NCI-H526 treated with DMSO at 0.1 percent for 48 hours (cell line): ENCODE measurements at regions not wholly inside any gene's neighbourhood (a gene's known extent, or its start where the extent isn't known, plus 50 kb on each side); places are given as distances from the start of the nearest gene placed in this dataset.

ENCODE experiments used
- DNase-seq: peaks from one replicate; lab custom pipeline; 2025; lab: John Stamatoyannopoulos, UW

DNA sequence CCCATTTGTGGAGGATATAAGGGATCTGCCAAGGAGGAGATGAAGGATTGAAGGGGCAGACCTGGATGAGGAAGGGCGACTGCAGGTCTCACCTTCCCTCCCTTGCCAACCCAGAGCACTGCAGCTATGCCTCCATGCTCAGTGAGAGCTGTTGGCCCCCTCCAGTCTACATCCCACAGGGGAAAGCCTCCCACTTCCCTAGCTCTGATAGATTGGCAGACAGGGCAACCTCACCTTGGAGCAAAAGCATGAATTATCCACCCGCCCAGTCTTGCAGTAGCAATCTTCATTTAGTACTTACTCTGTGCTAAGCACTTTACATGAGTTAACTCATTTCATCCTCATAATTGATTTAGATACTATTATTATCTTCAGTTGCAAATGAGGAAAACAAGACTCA is 70.4 kb upstream of the SMNDC1 start:
- no peak for DNase-seq

DNA sequence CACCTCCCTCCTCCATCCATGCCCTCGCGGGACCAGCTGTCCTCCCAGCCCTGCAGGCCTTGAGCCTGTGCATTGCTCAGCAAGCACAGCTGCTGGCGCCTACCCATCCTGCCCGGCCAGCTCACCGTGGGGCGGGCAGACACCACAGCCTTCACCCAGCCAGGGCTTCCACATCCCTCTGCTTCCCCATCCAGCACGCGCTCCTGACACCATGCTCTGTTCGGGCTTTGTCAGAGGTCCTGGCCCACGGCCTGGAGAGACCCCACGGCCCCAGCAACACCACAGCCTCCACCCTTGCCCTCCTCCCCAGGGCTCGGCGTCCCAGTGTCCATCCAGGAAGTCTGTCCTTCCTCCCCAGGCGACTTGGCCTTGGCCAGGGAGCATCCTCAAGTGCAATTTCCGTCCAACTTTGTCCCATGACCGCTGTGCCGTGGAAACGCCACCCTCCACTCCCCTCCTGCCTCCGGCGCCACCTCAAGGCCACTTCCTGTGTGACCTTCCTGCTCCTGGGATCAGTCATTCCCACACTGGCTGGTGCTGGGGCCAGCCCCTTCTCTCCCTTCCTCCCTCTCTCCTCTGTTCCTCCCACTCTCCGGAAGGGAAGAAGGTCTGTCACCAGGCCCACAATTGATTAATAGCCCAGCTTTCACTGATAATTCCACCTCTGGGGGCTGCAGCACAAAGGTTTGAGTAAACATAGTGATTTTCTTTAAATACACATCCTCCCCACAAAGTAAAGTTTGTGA is 71.5 kb upstream of the SMNDC1 start:
- DNase-seq, result no peak

DNA sequence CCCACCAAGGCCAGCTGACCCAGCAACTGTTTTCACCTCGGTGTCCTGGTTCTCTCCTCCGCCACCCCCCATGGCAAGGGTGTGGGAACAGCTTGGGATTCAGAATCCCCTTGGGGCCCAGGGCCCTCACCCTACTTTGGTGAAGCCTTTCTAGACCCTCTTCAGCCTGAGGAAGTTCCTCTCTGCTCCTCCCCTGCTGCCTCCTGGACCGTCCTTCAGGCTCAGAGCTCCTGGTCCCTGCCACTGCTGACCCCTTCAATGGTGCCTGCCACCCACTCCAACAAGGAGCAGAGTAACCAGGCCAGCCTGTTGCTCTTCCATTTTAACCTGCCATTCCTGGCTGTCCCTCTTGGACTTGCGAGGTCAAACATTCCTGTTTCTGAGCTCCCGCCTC is 72.0 kb upstream of the SMNDC1 start:
- no peak for DNase-seq

DNA sequence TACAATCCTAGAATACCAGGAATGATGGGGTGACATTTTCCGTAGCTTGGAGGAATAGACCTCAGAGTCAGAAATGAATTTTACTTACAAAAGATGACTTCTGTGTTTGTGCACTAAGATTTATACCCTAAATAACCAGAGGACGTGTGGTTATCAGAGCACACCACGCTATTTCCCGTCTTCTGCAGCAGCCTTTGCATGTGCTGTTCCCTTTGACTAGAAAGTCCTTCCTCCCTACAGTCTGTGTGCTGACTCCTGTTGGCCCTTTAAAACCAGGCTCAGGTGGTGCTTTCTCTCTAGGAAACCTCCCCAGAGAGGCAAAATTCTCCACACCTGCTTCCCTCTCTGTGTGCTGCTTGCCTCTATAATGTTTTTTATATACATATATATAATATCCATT is 73.3 kb upstream of the SMNDC1 start:
- DNase-seq, result no peak

DNA sequence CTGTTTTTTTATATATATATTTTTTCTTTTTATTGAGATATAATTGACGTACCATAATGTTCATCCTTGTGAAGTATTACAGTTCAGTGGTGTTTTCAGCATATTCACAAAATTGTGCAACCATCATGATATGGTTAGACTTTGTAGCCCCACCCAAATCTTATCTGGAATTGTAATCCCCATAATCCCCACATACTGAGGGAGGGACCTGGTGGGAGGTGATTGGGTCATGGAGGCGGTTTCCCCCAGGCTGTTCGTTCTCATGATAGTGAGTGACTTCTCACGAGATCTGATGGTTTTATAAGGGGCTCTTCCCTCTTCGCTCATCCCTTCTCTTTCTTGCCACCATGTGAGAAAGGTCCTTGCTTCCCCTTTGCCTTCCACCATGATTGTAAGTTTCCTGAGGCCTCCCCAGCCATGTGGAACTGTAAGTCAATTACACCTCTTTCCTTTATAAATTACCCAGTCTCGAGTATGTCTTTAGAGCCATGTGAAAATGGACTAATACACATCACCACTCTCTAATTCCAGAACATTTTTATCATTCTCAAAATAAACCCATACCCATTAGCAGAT is 73.9 kb upstream of the SMNDC1 start:
- no peak for DNase-seq

DNA sequence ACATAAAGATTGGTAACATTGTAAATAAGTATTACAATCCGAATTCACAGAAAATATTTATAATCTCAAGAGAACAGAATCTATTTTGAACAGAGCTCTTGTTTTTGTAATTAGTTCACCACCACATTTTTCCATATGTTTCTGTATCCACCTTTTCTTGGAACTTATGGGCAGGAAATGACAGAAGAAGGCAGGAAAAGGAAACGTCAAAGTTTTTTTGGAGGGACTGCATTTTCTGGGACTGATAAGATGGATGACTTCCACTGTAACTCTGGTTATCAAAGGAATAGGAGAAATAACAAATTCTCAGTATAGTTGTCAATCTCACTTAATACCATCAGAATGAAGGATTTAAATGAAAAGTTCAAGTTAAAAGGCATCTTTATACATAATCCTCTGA is 75.1 kb upstream of the SMNDC1 start:
- DNase-seq, result no peak

DNA sequence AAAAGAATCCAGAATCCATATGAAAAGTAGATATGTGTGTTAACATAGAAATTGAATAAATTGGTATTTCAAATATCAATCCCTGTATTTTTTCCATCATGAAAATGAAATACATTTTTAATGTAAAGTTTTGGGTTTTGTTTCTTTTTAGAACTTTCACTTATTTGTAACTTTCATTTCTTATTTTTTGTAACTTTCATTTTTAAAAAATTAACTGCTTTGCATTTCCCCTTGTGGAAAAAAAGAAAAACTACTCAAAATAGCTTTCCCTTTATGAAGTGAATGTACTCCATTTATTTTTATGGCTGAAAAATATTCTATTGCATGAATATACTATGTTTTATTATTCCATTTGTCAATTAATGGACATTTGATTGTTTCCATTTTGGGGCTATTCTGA is 75.6 kb upstream of the SMNDC1 start:
- no peak for DNase-seq

DNA sequence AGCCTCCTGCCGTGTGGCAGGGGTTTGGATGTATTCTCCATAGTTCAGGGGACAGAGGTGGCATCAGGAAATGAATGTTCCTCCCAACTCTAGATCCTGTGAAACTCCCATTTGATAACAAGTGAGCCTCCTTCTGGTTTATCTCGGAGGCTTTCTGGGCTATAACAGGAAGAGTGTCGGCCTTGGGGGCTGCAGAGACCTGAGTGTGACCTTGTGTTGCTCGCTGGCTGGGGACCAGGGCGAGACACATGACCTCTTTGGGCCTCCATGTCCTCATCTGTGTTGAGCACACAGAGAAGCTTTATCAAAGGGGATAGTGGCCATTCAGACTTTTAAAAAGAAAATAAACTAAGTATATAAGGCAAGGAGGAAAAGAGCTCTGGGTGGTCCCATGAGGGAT is 78.0 kb upstream of the SMNDC1 start:
- no peak for DNase-seq

DNA sequence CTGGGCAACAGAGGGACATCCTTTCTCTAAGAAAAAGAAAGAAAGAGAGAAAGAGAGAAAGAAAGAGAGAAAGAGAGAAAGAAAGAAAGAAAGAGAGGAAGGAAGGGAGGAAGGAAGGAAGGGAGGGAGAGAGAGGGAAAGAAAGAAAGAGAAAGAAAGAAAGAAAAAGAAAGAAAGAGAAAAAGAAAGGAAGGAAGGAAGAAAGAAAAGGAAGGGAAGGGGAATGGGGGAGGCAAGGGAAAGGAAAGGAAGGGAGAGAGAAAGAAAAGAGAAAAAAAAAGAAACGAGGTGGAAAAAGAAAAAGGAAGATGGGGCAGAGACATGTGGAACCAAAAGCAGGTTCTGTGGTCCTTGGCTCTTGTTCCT is 82.9 kb upstream of the SMNDC1 start:
- DNase-seq, result no peak

DNA sequence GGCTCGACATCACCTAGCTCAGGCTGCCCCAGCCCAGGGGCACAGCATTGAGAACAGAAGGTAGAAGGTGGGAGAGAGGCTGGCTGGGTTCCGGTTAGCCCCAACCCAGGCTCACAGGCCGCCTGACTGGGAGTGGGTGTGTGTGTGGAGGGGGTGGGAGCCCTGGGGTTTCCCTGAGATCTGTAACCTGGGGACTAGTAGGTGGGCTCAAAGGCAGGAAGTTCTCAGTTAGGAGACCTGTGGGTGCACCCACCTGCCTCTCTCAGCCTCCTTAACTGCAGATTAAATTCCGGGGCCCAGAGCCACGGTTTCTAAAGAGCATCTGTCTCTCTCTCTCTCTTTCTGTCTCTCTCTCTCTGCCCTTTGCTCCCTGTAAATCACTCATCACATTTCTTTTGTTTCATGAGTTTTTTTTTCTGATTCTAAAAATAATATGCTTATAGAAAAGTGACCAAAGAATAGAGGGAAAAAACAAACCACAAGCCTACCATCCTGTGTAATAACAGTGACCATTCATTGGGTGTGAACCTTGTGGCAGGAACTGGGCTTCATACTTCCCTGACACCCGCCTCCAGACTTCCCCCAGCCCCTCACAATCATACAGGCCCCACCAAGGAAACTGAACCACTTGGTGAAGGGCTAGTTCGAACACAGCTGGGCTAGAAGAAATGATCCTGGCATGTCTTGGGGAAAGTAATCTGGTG is 83.4 kb upstream of the SMNDC1 start:
- DNase-seq, result no peak

DNA sequence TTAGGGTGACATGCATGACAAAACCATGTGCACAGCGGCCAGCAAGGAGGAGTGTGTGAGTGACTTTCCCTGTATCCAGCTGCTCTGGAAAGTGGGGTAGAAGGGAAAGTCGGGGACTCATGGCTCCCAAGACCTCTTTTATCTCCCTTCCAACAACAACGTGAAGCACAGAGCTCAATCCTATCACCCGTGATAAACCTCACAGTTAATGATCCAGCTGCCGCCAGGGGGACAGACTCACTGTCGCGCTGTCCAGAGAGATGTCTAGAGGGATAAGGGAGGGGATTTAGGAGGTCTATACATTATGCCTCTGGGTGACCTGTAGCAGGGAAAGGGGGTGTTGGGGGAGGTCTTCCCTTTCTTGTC is 84.0 kb upstream of the SMNDC1 start:
- no peak for DNase-seq

DNA sequence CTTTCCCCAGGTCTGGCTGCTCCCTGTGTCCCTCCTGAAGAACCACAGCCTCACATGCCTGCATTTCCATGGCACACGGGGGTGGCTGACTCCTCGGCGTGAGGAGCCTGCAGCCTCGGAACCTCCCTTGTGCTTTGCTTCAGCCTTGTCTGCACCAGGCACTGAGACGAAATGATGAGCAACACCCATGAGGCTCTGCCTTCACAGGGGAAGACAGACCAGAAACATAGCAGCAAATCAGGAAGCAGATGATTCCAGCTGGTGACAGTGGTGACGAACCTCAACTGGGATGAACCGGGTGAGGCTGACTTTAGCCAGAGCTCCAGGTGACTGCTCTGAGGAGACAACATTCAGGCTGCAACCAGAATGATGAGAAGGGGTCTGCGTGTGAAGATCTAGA is 84.5 kb upstream of the SMNDC1 start:
- no peak for DNase-seq

DNA sequence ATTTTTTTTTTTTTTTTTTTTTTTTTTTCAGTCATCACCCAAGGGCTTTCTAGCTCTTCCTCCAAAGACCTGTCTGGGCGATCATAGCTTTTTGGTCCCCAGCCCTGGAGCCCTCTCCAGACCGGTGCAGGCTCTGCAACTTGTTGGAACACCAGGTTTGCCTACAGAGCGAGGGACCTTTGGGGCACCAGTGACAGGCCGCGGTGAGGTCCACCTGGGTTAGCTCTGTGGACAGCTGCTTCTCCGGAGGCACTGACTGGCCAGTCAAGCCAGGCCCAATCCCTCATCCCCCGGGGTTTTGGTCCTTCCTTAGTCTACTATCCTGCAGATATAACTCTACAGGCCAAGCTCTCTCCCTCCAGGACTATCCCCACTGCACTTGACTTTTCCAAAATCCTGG is 86.8 kb upstream of the SMNDC1 start:
- DNase-seq, result no peak

DNA sequence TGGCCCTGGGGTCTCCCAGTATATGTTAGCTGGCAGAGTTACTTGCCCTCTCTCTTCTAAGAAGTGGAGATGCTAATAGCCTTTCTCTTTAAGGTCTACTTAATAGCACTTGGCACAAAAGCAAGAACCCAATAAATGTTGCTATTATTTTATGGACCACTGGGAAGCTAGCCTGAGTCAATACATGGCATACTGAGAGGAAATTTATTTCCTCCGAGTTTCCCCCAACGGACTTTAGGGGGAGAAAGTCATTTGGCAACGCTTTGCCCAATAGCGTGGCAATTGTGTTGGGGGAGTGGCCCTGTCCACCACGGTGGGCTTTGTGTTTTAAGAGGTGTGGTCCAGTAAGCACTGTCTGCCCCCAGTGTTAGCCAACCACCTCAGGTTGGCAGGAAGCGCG is 87.4 kb upstream of the SMNDC1 start:
- DNase-seq, result no peak

DNA sequence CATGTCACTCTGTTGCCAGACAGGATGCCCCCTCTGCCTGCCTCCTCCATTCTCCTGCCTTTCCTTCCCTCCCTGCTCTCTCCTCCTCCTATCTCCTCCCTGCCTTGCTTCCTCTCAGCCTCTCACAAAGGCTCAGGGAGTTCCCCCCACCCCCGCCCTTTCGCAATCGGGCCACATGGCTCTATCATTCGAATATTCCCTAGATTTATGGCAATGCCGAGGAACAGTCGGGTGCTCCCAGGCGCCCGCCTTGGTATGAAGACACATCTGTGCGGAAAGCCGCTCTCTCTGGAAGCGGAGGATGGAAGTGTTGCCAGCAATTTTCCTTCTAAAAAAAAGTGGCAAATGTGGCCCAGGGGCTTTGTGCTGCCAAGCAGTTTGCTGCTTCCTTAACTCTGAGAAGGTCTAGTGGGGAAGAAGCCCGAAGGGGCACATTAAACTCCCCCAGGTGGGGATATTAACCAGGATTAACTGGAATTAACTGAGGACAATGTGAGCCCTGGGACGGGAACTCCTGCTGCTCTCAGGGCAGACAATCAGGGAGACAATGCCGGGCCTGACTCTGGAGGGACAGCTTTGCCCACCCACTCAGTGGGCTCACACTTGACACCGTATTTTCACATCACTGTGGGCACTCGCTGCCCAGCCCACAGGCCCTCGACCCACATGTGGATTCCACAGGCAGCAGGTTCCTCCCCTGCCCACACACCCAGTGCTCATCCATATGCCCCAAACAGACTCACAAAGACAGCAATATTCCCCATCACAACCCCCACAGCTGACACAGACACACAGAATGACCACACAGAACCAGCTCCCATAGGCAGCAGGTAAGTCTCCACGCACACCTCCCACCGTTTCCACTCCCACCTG is 88.4 kb upstream of the SMNDC1 start:
- DNase-seq, result no peak

DNA sequence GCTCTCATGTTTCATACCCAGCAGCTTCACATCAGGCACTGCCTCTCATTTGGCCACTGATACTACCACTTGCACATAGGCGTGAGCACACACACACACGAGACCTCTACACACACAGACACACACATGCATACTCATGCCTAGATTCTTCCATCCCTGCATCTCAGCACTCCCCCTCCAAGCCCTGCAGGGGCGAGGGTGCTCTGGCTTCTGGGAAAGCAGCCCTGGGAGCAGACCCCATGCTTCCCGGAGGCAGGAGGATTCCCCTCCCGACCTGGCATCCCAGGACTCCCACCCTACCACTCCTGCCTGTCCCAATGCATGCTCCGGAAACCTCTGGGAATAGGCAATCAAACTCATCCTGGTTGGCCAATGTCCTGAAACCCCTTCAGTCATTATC is 89.1 kb upstream of the SMNDC1 start:
- no peak for DNase-seq

DNA sequence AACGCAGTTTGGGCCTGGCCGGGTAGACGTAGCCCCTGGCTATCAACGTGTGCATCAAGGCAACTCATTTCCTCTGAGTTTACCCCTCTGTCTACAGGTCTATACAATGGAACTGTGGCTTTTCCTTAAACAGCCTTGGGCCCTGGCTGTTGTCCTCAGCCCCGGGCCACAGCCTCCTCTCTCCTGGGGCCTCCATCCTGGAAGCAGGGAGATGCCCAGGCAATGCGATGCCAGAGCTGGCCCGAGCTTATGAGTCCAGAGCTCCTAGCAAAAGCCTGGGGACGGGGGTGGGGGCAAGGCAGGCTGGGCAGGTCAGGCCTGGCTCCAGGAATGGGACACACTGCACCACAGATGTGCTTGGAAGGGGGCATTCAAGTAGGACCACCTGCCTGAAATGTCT is 89.6 kb upstream of the SMNDC1 start:
- DNase-seq, result no peak

DNA sequence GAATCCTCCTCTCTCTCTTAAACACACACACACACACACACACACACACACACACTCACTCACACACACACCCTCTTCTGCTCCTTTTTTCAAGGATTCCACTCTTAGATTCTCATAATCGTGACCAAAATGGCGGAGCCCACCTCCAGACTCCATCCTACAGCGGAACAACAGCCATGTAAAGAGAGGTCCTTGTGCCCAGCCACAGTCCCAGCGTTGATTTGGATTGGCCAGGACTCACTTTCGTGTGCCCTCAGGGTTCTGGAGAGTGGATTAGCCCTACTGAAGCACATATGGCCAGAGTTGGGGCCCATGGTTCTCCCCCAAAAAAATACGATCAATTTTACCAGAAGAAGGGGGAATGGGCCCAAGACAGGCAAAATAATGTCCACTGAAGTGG is 90.2 kb upstream of the SMNDC1 start:
- DNase-seq, result no peak

DNA sequence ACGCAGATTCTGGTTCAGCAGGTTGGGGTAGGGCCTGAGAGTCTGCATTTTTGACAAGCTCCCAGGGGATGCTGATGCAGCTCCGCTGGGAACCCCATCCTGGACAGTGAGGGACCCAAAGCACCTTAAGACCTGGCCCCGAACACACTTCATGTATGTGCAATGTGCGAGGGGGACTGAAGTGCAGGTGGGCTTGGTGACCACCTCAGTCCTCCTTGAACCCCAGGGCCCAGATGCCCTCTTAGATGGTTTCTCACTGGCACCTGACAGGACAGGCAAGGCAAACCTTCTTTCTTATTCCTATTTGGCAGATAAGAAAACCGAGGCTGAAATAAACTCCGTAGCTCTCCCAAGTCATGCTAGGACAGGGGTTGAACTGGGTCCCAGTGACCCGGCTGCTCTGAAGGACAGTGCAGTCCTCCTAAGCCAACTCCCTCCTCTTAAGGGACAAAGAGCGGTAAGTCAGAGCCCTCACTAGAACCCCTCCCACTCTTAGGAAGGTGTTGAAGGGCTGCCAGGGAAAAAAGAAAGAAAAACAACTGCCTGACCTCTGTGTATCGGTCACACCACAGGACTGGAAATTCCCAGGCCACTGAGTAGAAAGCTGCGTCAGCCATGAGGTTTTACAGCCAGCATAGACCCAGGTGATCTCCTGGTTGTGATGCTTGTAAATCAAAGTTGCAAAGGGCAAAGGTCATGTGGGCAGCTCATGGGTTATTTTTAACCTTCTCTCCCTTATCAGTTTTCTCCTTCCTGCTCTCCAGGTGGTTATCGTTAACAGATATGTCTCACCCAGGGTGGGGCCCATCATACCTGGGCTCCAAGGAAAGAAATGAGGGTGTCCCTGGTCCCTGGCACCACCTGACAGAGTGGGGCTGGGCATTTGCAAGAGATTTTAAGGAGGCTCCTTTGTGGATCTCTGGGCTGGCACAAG is 90.9 kb upstream of the SMNDC1 start:
- no peak for DNase-seq

DNA sequence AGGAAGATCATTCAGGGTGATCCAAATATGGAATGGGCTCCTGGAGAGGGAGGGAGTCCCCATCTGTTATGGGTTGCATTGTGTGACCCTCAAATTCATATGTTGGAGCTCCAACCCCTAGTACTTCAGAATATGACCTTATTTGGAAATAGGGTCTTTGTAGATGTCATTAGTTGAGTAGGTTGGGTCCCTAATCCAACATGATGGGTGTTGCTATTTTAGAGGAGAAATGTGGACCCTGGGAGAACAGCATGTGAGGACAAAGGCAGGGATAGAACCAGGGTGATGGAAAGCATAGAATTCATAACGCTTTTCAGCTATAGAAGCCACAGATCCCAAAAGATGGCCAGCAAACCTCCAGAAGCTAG is 91.5 kb upstream of the SMNDC1 start:
- no peak for DNase-seq

DNA sequence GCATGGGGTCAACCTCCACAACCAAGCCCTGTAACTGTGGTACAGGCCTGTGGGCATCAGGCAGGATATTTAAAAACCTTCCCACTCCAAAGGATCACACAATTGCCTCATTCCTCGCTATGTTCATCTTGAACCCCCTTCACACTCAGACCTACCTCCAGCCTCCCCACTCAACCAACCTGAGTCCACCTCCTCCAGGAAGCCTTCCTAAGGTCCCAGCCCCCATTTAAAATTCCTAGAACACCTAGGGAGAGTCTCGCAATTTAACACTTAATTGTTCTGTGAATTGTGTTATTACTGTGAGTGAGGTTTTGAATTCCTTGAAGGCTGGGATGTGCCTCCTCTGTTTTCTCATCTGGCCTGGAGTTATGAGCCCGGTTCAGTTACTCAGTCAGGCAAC is 93.1 kb upstream of the SMNDC1 start:
- no peak for DNase-seq
